ENCODE measurements at regions not wholly inside any gene's neighbourhood (a gene's known extent, or its start where the extent isn't known, plus 50 kb on each side); places are given as distances from the start of the nearest gene placed in this dataset.

DNA sequence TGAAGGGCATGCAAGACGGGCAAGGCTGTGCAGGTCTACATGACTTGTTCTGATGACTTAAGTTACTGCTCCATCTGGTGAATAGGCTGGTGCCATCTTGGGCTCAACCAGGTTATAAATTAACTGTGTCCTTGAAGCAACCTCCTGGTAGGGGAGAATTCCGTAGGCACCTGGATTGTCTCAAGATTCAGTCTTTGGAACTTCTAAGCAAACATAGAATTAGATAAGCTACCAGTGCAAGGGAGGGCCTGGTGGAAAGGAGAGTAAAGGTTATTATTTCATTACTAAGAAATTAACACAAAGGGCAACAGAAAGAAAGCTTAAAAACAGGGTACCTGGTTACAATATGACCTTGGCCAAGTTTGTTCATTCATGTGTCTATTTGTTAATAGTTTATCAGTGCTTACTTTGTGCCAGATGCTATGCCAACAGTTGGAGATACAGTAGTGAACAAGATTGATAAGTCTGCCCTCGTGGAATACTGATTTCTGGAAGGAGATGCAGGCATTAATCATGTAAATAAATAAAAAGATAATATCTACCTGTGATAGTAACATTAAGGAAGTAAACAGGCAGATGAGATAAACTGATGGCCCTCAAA lies 107.0 kb upstream of the PALS2 start:
- TF ChIP-seq, protein P1, sequence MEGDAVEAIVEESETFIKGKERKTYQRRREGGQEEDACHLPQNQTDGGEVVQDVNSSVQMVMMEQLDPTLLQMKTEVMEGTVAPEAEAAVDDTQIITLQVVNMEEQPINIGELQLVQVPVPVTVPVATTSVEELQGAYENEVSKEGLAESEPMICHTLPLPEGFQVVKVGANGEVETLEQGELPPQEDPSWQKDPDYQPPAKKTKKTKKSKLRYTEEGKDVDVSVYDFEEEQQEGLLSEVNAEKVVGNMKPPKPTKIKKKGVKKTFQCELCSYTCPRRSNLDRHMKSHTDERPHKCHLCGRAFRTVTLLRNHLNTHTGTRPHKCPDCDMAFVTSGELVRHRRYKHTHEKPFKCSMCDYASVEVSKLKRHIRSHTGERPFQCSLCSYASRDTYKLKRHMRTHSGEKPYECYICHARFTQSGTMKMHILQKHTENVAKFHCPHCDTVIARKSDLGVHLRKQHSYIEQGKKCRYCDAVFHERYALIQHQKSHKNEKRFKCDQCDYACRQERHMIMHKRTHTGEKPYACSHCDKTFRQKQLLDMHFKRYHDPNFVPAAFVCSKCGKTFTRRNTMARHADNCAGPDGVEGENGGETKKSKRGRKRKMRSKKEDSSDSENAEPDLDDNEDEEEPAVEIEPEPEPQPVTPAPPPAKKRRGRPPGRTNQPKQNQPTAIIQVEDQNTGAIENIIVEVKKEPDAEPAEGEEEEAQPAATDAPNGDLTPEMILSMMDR (IDR thresholded peaks at IDR 0.05; ENCODE audit: borderline replicate concordance, extremely low read depth, low read length, poor library complexity, severe bottlenecking), result no peak
- no peak for TF ChIP-seq EZH2 (IDR thresholded peaks at IDR 0.05; ENCODE audit: borderline replicate concordance, low read depth, low read length, severe bottlenecking)

Measured in DND-41 (cell line).